Mesenchymal stem cell (in vitro differentiated cells and primary cell): ENCODE measurements at regions not wholly inside any gene's neighbourhood (a gene's known extent, or its start where the extent isn't known, plus 50 kb on each side); places are given as distances from the start of the nearest gene placed in this dataset.

ENCODE experiments used
- DNase-seq: peaks from one replicate; pipeline ENCODE4 v3.0.0-alpha.2; 2013
- H2AFZ ChIP-seq: one replicate; pipeline ENCODE4 v1.6.1; 2013; ENCODE audit warnings: low read depth, mild to moderate bottlenecking, control low read depth, inconsistent platforms, low read length, moderate library complexity
- H2AK5ac ChIP-seq: 2 replicates; pipeline ENCODE4 v1.6.1; 2013; ENCODE audit warnings: low read length, moderate library complexity, mild to moderate bottlenecking, inconsistent platforms; ENCODE audit not compliant: severe bottlenecking
- H2BK120ac ChIP-seq: one replicate; pipeline ENCODE4 v1.6.1; 2013; ENCODE audit warnings: low read depth, mild to moderate bottlenecking, inconsistent platforms, low read length, moderate library complexity
- H2BK12ac ChIP-seq, 2 experiments: one replicate each; pipeline ENCODE4 v1.6.1; 2013; ENCODE audit warnings: inconsistent platforms in 2 of 2, low read length in 2 of 2, mild to moderate bottlenecking in 2 of 2, moderate library complexity in 2 of 2, control low read depth in 1 of 2
- H2BK15ac ChIP-seq: one replicate; pipeline ENCODE4 v1.6.1; 2013; ENCODE audit warnings: mild to moderate bottlenecking, low read depth, inconsistent platforms; ENCODE audit not compliant: poor library complexity, severe bottlenecking
- H2BK5ac ChIP-seq: 2 replicates; pipeline ENCODE4 v1.6.1; 2013; ENCODE audit warnings: low read depth, mild to moderate bottlenecking, low read length, control low read depth, inconsistent platforms; ENCODE audit not compliant: poor library complexity, severe bottlenecking
- H3K14ac ChIP-seq, 2 experiments: one replicate each; pipeline ENCODE4 v1.6.1; 2013; ENCODE audit warnings: inconsistent platforms in 2 of 2, low read length in 2 of 2, control low read depth in 1 of 2, mild to moderate bottlenecking in 1 of 2, moderate library complexity in 1 of 2
- H3K18ac ChIP-seq, 2 experiments: one replicate each; pipeline ENCODE4 v1.6.1; 2013; ENCODE audit warnings: inconsistent platforms in 2 of 2, low read length in 2 of 2, control low read depth in 1 of 2, low read depth in 1 of 2, mild to moderate bottlenecking in 1 of 2
- H3K23ac ChIP-seq, 2 experiments: one replicate each; pipeline ENCODE4 v1.6.1; 2013; ENCODE audit warnings: inconsistent platforms in 2 of 2, low read length in 2 of 2, mild to moderate bottlenecking in 2 of 2, moderate library complexity in 2 of 2, control low read depth in 1 of 2
- H3K27ac ChIP-seq: 2 replicates; pipeline ENCODE4 v1.5.1; 2013; ENCODE audit warnings: mild to moderate bottlenecking, moderate library complexity, low read length, control low read depth, inconsistent platforms; ENCODE audit not compliant: poor library complexity, severe bottlenecking
- H3K27me3 ChIP-seq, 2 experiments: 2 replicates each; pipeline versions ENCODE4 v1.6.1 to v1.7.0; 2013; ENCODE audit warnings: low read length in 2 of 2, mild to moderate bottlenecking in 2 of 2, moderate library complexity in 2 of 2, control low read depth in 1 of 2, inconsistent platforms in 1 of 2; ENCODE audit not compliant: control insufficient read depth in 1 of 2, insufficient read depth in 1 of 2
- H3K36me3 ChIP-seq, 2 experiments: 2 replicates each; pipeline versions ENCODE4 v1.6.1 to v1.7.0; 2013; ENCODE audit warnings: low read length in 2 of 2, control low read depth in 1 of 2, inconsistent platforms in 1 of 2, low read depth in 1 of 2, mild to moderate bottlenecking in 1 of 2; ENCODE audit not compliant: insufficient read depth in 2 of 2, control insufficient read depth in 1 of 2
- H3K4ac ChIP-seq, 2 experiments: one replicate each; pipeline ENCODE4 v1.6.1; 2013; ENCODE audit warnings: inconsistent platforms in 2 of 2, low read length in 2 of 2, mild to moderate bottlenecking in 2 of 2, moderate library complexity in 2 of 2, control low read depth in 1 of 2, low read depth in 1 of 2
- H3K4me1 ChIP-seq: 2 replicates; pipeline ENCODE4 v1.6.1; 2013; ENCODE audit warnings: low read depth, low read length, control low read depth; ENCODE audit not compliant: control insufficient read depth, insufficient read depth
- H3K4me2 ChIP-seq: 2 replicates; pipeline ENCODE4 v1.6.1; 2013; ENCODE audit warnings: low read length, mild to moderate bottlenecking, inconsistent platforms; ENCODE audit not compliant: poor library complexity, severe bottlenecking
- H3K4me3 ChIP-seq, 2 experiments: 2 replicates each; pipeline versions ENCODE4 v1.5.1 to v1.7.0; 2013; ENCODE audit warnings: low read length in 2 of 2, mild to moderate bottlenecking in 2 of 2, control low read depth in 1 of 2, low read depth in 1 of 2; ENCODE audit not compliant: insufficient read depth in 1 of 2
- H3K79me1 ChIP-seq: replicated peaks from 2 replicates; pipeline ENCODE4 v1.6.1; 2013; ENCODE audit warnings: mild to moderate bottlenecking, control low read depth, low read length, inconsistent platforms; ENCODE audit not compliant: poor library complexity, severe bottlenecking
- H3K9ac ChIP-seq: 2 replicates; pipeline ENCODE4 v1.7.0; 2013; ENCODE audit warnings: mild to moderate bottlenecking, low read length, moderate library complexity
- H3K9me3 ChIP-seq: 2 replicates; pipeline ENCODE4 v1.7.0; 2013; ENCODE audit warnings: mild to moderate bottlenecking, low read length; ENCODE audit not compliant: control insufficient read depth
- H4K8ac ChIP-seq: one replicate; pipeline ENCODE4 v1.6.1; 2013; ENCODE audit warnings: inconsistent platforms, mild to moderate bottlenecking, low read length, moderate library complexity
- H4K91ac ChIP-seq: one replicate; pipeline ENCODE4 v1.6.1; 2013; ENCODE audit warnings: mild to moderate bottlenecking, low read length, inconsistent platforms
- WGBS: methylation state at CpG from one replicate; pipeline ENCODE4 v1.1.7; 2013; ENCODE audit warnings: mixed read lengths; 5-methylcytosine and 5-hydroxymethylcytosine counted together

DNA sequence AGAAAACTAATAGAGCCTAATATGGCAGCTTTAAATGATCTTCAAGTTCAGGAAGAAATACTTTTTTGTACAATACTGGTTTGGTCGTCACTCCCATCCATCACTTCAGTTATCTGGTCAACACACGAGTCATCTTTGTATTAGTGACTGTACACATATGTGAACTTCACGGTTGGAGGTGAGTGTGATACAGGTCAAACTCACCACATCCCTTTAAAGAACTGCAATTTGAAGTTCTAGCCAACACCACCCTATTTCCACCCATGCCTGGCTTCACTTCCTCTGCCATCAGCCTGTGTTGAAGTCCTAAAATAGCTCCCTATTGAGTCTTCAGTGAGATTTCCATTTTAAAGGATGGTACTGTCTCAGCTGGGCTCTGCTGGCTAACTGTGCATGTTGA is 361.9 kb downstream of the TXNL1 start:
- no peak overlapping the region for H3K4ac ChIP-seq
- no peaks in the 10 kb centered on the region for H3K79me1 ChIP-seq
- H3K27ac ChIP-seq, result no peak overlapping the region
- H2BK15ac ChIP-seq, result no peak overlapping the region
- H3K14ac ChIP-seq, result no peak overlapping the region
- no peak overlapping the region for H2BK5ac ChIP-seq
- DNase-seq, result no peak
- no peaks in the 10 kb centered on the region for H3K27me3 ChIP-seq
- H3K18ac ChIP-seq, result no peak overlapping the region
- no peak overlapping the region for H2BK120ac ChIP-seq
- H3K36me3 ChIP-seq, result no peaks in the 10 kb centered on the region
- H4K91ac ChIP-seq, result no peak overlapping the region
- no peak overlapping the region for H2AFZ ChIP-seq
- H3K4me2 ChIP-seq, result no peak overlapping the region
- H3K9me3 ChIP-seq, result no peaks in the 10 kb centered on the region
- no peak overlapping the region for H2BK12ac ChIP-seq
- WGBS, result 70% methylated on average over 1 of the region's 3 CpGs
- H3K9ac ChIP-seq, result no peak overlapping the region
- H3K23ac ChIP-seq, result no peak overlapping the region
- H3K4me3 ChIP-seq, result no peak overlapping the region
- H4K8ac ChIP-seq, result no peak overlapping the region
- H2AK5ac ChIP-seq, result no peak overlapping the region
- H3K4me1 ChIP-seq, result no peaks in the 10 kb centered on the region

GRCh38 chr18:56273541-56274219 is 364.7 kb downstream of the TXNL1 start:
- no peak overlapping the region for H2BK12ac ChIP-seq
- no peaks in the 10 kb centered on the region for H3K4me1 ChIP-seq
- no peak overlapping the region for H3K4me3 ChIP-seq
- no peak overlapping the region for H3K9ac ChIP-seq
- H3K4me2 ChIP-seq, result no peak overlapping the region
- H3K27me3 ChIP-seq, result no peaks in the 10 kb centered on the region
- H2AK5ac ChIP-seq, result no peak overlapping the region
- H2BK5ac ChIP-seq, result no peak overlapping the region
- no peak overlapping the region for H3K23ac ChIP-seq
- 76% methylated on average over 1 of the region's 1 CpG for WGBS
- H3K27ac ChIP-seq, result no peak overlapping the region
- no peak overlapping the region for H2BK120ac ChIP-seq
- H2AFZ ChIP-seq, result no peak overlapping the region
- no peaks in the 10 kb centered on the region for H3K36me3 ChIP-seq
- no peak overlapping the region for H2BK15ac ChIP-seq
- no peaks in the 10 kb centered on the region for H3K9me3 ChIP-seq
- H4K8ac ChIP-seq, result no peak overlapping the region
- no peak overlapping the region for H4K91ac ChIP-seq
- H3K14ac ChIP-seq, result no peak overlapping the region
- H3K4ac ChIP-seq, result no peak overlapping the region
- no peak overlapping the region for H3K18ac ChIP-seq
- no peak for DNase-seq
- H3K79me1 ChIP-seq, result no peaks in the 10 kb centered on the region

DNA sequence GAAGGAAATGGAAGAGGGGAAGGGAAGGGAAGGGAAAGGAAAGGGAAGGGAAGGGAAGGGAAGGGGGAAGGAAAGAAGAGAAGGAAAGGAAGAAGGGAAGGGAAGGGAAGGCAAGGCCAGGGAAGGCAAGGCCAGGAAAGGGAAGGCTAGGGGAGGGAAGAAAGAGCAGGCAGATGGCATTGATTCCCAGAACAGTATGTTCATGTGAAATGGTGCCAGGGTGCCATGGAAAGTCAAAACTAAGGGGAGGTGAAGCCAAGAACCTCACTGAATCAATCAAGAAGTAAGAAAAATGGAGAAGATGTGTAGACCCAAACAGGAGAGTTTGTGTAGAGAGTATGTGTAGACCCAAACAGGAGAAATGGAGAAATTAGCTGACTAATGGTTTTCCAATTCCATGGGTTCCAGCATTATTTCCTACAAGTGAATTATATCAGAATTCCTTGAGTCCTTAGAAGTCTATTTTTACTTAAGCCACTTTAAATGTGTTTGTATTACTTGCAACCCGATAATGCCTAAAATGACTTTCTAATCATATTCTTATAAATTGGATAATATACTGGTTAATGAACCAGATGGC is 367.6 kb downstream of the TXNL1 start:
- no peak overlapping the region for H2AFZ ChIP-seq
- no peak overlapping the region for H3K4me3 ChIP-seq
- H3K4me1 ChIP-seq, result no peaks in the 10 kb centered on the region
- no peaks in the 10 kb centered on the region for H3K79me1 ChIP-seq
- no peak overlapping the region for H3K27ac ChIP-seq
- no peak overlapping the region for H2BK120ac ChIP-seq
- H3K14ac ChIP-seq, result no peak overlapping the region
- H3K27me3 ChIP-seq, result peaks cover 0 to 3% of the 10 kb centered on the region in 2 experiments
- no peak overlapping the region for H3K4me2 ChIP-seq
- no peak overlapping the region for H2BK12ac ChIP-seq
- WGBS, result no CpG with 5 or more reads among the region's 1 CpG
- no peak overlapping the region for H4K91ac ChIP-seq
- H3K9me3 ChIP-seq, result no peaks in the 10 kb centered on the region
- H3K36me3 ChIP-seq, result no peaks in the 10 kb centered on the region
- H3K23ac ChIP-seq, result no peak overlapping the region
- H2BK15ac ChIP-seq, result no peak overlapping the region
- H4K8ac ChIP-seq, result no peak overlapping the region
- no peak overlapping the region for H3K18ac ChIP-seq
- no peak overlapping the region for H3K4ac ChIP-seq
- no peak overlapping the region for H3K9ac ChIP-seq
- DNase-seq, result no peak
- no peak overlapping the region for H2AK5ac ChIP-seq
- no peak overlapping the region for H2BK5ac ChIP-seq

DNA sequence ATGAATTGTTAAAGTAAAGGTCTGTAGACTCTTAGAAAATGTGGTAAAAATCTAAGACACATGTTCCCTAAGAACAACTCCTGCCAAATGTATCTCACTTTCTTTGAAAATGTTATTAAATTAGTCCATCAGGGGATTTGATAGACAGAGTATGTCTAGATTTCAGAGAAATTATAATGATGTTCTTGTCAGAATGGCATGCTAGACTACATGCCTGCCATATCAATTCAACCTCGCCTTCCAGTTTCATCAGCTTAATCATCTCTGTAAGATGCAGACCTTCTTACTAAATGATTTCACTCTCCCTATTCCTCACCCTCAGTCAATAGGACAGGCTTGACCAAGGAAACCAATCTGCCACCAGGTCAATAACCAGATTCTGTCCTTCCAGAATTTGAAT is 368.4 kb downstream of the TXNL1 start:
- H2BK120ac ChIP-seq, result no peak overlapping the region
- H3K79me1 ChIP-seq, result no peaks in the 10 kb centered on the region
- no peaks in the 10 kb centered on the region for H3K36me3 ChIP-seq

More for the DNA sequence above, 368.4 kb downstream of the TXNL1 start:
- H2AFZ ChIP-seq, result no peak overlapping the region
- H2BK15ac ChIP-seq, result no peak overlapping the region
- no peak overlapping the region for H4K8ac ChIP-seq
- H2BK5ac ChIP-seq, result no peak overlapping the region
- no peak overlapping the region for H3K9ac ChIP-seq
- no peak overlapping the region for H4K91ac ChIP-seq
- 67% methylated on average over 1 of the region's 1 CpG for WGBS
- H2BK12ac ChIP-seq, result no peak overlapping the region
- no peak overlapping the region for H3K4me3 ChIP-seq
- H3K4me2 ChIP-seq, result no peak overlapping the region
- H3K27me3 ChIP-seq, result peaks cover 0 to 3% of the 10 kb centered on the region in 2 experiments
- no peak overlapping the region for H3K4ac ChIP-seq
- H3K14ac ChIP-seq, result no peak overlapping the region
- no peaks in the 10 kb centered on the region for H3K9me3 ChIP-seq
- DNase-seq, result no peak
- no peak overlapping the region for H3K27ac ChIP-seq
- no peak overlapping the region for H3K23ac ChIP-seq
- no peaks in the 10 kb centered on the region for H3K4me1 ChIP-seq
- no peak overlapping the region for H3K18ac ChIP-seq
- H2AK5ac ChIP-seq, result no peak overlapping the region
